DMS53 (cell line): ENCODE measurements at regions not wholly inside any gene's neighbourhood (a gene's known extent, or its start where the extent isn't known, plus 50 kb on each side); places are given as distances from the start of the nearest gene placed in this dataset.

ENCODE experiments used
- DNase-seq: peaks from one replicate; lab custom pipeline; 2025; lab: John Stamatoyannopoulos, UW

- no peak for DNase-seq
Measured at GRCh38 chrX:67780694-67781109, 236.9 kb downstream of the AR start.

GRCh38 chrX:67781132-67781531 lies 237.3 kb downstream of the AR start:
- DNase-seq = no peak

GRCh38 chrX:67784712-67785111 lies 240.9 kb downstream of the AR start:
- no peak for DNase-seq

- no peak for DNase-seq
Measured at GRCh38 chrX:67787196-67787595, 243.4 kb downstream of the AR start.

GRCh38 chrX:67789536-67789935 lies 245.7 kb downstream of the AR start:
- peak; percentile 3 for DNase-seq
